GM19043 (cell line): ENCODE measurements at regions not wholly inside any gene's neighbourhood (a gene's known extent, or its start where the extent isn't known, plus 50 kb on each side); places are given as distances from the start of the nearest gene placed in this dataset.
"Not testable (repeated sequence)": the region's sequence is repeated elsewhere in the genome, so short reads cannot be mapped to it uniquely, and the experiment has no call there.

ENCODE experiments used
- ATAC-seq: cut with Tn5 transposase; IDR thresholded peaks from one replicate; pipeline ENCODE4 v1.9.1; 2021; ENCODE audit warnings: low read depth; ENCODE audit not compliant: unreplicated experiment

DNA sequence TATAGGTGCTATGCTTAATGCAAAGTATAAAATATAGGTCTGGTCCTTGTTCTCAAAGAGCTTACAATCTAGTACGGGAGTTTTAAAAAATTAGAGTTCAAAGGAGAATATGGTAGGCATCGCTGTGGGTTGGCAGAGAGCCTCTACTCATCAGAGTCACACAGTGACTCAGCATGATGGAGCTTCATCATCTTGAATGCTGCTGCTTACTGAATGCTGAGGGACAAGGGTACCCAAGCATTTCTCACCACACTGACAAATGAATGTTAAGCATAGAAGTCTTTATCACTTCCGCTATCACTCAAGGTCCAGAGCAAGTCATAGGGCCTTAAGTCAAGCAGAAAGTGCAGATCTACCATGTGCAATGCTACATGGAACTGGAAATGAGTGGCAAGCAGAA is 268.6 kb upstream of the IGFBP7 start:
- no peak for ATAC-seq

- ATAC-seq, result no peak
Measured at GRCh38 chr4:57374866-57375595, 264.8 kb upstream of the IGFBP7 start.

DNA sequence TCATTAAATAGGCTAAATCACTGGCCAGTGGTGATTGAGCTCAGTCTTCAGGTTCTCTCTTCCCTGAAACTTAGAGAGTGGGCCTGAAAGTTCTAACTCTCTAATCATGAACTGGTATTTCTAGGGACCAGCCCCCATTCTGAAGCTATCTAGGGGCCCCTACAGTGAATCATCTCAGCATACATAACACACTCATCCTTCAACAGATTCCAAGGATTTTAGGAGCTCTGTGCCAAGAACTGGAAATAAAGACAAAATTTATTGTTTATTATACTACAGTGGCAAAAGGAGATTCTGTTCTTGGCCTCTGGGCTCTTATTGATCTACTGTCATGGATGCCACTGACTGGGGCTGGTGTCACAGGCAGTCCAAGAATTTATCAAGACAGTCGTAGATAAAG is 263.8 kb upstream of the IGFBP7 start:
- no peak for ATAC-seq

DNA sequence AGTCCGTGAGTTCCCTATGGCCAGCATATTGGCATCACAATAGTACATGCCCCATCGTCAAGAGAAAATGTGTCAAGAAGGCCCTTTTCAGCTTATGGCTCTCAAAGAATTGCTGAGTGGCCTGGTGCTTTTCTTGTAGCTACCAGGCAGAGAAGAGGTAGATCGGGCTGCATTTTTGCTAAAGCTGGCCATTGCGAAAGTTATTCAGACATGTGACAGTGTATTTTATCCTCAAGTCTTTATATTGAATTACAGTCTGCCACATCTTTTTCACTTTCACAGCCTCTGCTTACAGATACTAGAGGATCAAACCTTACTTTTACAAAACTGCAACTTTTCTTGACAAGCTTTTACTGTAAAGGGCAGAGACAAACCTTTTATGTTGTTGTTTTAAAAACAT is 261.5 kb upstream of the IGFBP7 start:
- no peak for ATAC-seq

DNA sequence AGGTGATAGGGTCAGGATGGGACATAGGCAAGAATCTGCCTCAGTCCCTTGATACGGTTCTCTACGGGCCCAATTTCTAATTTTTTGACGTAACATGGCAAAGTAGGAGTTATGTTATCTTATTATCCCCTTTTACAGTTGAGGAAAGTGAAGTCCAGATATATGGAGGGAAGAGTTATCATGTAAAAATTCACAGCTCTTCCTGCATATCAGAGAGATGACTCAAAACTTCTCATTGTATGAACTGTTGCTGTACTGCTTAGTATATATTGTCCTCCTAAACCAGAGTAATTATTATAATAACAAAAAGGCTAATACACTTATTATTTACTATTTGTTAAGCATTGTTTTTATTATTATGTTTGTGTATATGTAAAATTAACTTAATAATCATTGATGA is 260.5 kb upstream of the IGFBP7 start:
- no peak for ATAC-seq

DNA sequence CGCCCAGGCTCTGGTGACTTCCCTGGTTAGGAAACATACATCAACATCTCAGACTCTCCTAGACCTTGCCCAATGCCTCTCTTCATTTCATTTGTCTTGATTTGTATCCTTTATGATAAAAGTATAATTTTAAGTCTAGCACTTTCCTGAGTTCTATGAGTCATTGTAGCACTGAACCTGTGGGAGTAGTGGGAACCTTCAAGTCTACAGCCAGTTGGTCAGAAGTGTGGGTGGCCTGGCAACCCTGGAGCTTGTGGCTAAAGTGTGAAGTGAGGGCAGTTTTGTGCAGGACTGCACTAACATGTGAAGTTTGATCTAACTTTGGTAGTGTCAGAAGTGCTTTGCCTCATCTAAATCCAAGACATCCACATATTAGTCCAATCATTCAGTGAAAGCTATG is 259.3 kb upstream of the IGFBP7 start:
- ATAC-seq, result no peak

- ATAC-seq, result no peak
Measured at GRCh38 chr4:57364255-57364654, 254.1 kb upstream of the IGFBP7 start.

- ATAC-seq, result no peak
Measured at GRCh38 chr4:57363346-57363745, 253.2 kb upstream of the IGFBP7 start.

GRCh38 chr4:57360681-57361080 is 250.5 kb upstream of the IGFBP7 start:
- ATAC-seq, result no peak

- no peak for ATAC-seq
Measured at GRCh38 chr4:57355101-57355665, 245.0 kb upstream of the IGFBP7 start.

DNA sequence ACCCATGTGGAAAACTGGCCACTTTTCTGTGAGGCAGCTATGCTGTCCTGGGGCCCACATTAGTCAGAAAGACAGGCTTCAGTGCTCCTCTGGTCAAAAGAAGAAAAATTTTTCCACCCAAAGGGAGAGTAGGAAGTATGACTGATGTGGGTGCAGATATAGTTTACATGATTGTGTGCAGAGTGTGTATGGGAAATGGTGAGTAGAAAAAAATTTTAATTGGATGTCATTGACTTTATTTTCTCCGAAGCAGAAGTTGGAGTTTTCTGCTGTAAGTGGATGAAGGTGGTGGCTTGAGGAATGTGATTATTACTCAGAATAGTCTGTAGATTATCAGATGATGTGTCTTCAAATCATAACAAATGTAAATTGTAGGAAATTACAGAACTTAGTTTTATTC is 241.5 kb upstream of the IGFBP7 start:
- ATAC-seq, result no peak

DNA sequence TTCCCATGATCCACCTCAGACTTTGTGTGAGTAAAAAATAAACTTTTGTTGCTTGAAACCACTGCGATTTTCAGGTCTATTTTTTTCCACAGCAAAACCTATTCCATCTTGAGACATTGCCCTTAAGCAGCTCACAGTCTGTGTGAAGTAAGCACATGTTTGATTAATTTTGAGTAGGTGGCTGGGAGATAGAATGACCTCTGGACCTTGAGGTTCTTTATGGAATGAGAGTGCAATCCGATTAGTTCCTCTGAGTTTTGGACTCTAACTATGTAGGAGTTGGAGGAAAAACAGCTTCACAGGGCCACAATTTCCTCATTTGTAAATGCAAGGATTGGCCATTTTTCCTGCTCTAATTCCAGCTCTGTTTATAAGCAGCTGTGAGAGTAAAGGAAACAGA is 234.1 kb upstream of the IGFBP7 start:
- no peak for ATAC-seq

GRCh38 chr4:57342411-57342810 is 232.2 kb upstream of the IGFBP7 start:
- ATAC-seq, result no peak

- not testable (repeated sequence) for ATAC-seq
Measured at GRCh38 chr4:57338861-57339260, 228.7 kb upstream of the IGFBP7 start.

GRCh38 chr4:57333684-57334083 is 223.5 kb upstream of the IGFBP7 start:
- ATAC-seq, result no peak

- ATAC-seq, result no peak
Measured at GRCh38 chr4:57331959-57332358, 221.8 kb upstream of the IGFBP7 start.

- no peak for ATAC-seq
Measured at GRCh38 chr4:57329279-57329678, 219.1 kb upstream of the IGFBP7 start.

GRCh38 chr4:57324673-57325307 is 214.6 kb upstream of the IGFBP7 start:
- no peak for ATAC-seq

GRCh38 chr4:57320849-57321248 is 210.7 kb upstream of the IGFBP7 start:
- ATAC-seq, result no peak

- no peak for ATAC-seq
Measured at GRCh38 chr4:57320217-57320616, 210.0 kb upstream of the IGFBP7 start.

GRCh38 chr4:57318703-57319102 is 208.5 kb upstream of the IGFBP7 start:
- ATAC-seq, result no peak

- no peak for ATAC-seq
Measured at GRCh38 chr4:57314636-57315035, 204.5 kb upstream of the IGFBP7 start.
